Trophoblast cell (in vitro differentiated cells and primary cell): ENCODE measurements at regions not wholly inside any gene's neighbourhood (a gene's known extent, or its start where the extent isn't known, plus 50 kb on each side); places are given as distances from the start of the nearest gene placed in this dataset.

Source experiments
- DNase-seq, 2 donors: peaks; one replicate each; pipeline ENCODE4 v3.0.0-alpha.2; 2016
- H2AFZ ChIP-seq: 2 replicates; pipeline ENCODE4 v1.6.1; 2013; ENCODE audit warnings: low read length, moderate library complexity, mild to moderate bottlenecking; ENCODE audit not compliant: insufficient read depth, poor library complexity
- H2AK5ac ChIP-seq: 2 replicates; pipeline ENCODE4 v1.6.1; 2013; ENCODE audit warnings: mild to moderate bottlenecking, low read length
- H2BK120ac ChIP-seq: 2 replicates; pipeline ENCODE4 v1.6.1; 2013; ENCODE audit warnings: low read length, mild to moderate bottlenecking, moderate library complexity; ENCODE audit not compliant: insufficient read depth, poor library complexity
- H2BK12ac ChIP-seq: 2 replicates; pipeline ENCODE4 v1.6.1; 2013; ENCODE audit warnings: mild to moderate bottlenecking, low read length, moderate library complexity
- H2BK5ac ChIP-seq: 2 replicates; pipeline ENCODE4 v1.6.1; 2013; ENCODE audit warnings: low read length, low read depth, moderate library complexity, mild to moderate bottlenecking; ENCODE audit not compliant: poor library complexity
- H3K14ac ChIP-seq: 2 replicates; pipeline ENCODE4 v1.6.1; 2013; ENCODE audit warnings: mild to moderate bottlenecking, low read length
- H3K18ac ChIP-seq: 2 replicates; pipeline ENCODE4 v1.6.1; 2013; ENCODE audit warnings: mild to moderate bottlenecking, low read length
- H3K23ac ChIP-seq: 2 replicates; pipeline ENCODE4 v1.6.1; 2013; ENCODE audit warnings: low read length
- H3K27ac ChIP-seq: 2 replicates; pipeline ENCODE4 v1.5.1; 2013; ENCODE audit warnings: low read depth, mild to moderate bottlenecking, inconsistent platforms, low read length, moderate library complexity
- H3K27me3 ChIP-seq: 2 replicates; pipeline ENCODE4 v1.6.1; 2013; ENCODE audit warnings: inconsistent platforms, mild to moderate bottlenecking, low read length, moderate library complexity; ENCODE audit not compliant: insufficient read depth
- H3K36me3 ChIP-seq, 2 experiments: 1 replicate in 1 of 2; 2 replicates in 1 of 2; pipeline ENCODE4 v1.6.1; 2013; ENCODE audit warnings: low read length in 2 of 2, mild to moderate bottlenecking in 2 of 2, moderate library complexity in 1 of 2; ENCODE audit not compliant: insufficient read depth in 2 of 2, control insufficient read depth in 1 of 2
- H3K4ac ChIP-seq: 2 replicates; pipeline ENCODE4 v1.6.1; 2013; ENCODE audit warnings: low read depth, mild to moderate bottlenecking, low read length, moderate library complexity
- H3K4me1 ChIP-seq, 2 experiments: 1 replicate in 1 of 2; 2 replicates in 1 of 2; pipeline ENCODE4 v1.6.1; 2013; ENCODE audit warnings: low read length in 2 of 2, mild to moderate bottlenecking in 2 of 2, moderate library complexity in 1 of 2; ENCODE audit not compliant: insufficient read depth in 2 of 2, control insufficient read depth in 1 of 2
- H3K4me2 ChIP-seq: 2 replicates; pipeline ENCODE4 v1.6.1; 2013; ENCODE audit warnings: inconsistent platforms, mild to moderate bottlenecking, low read length, moderate library complexity
- H3K4me3 ChIP-seq: 2 replicates; pipeline ENCODE4 v1.5.1; 2013; ENCODE audit warnings: mild to moderate bottlenecking, low read depth, low read length, inconsistent platforms
- H3K79me1 ChIP-seq: one replicate; pipeline ENCODE4 v1.6.1; 2013; ENCODE audit warnings: low read length
- H3K79me2 ChIP-seq: 2 replicates; pipeline ENCODE4 v1.6.1; 2013; ENCODE audit warnings: low read length, mild to moderate bottlenecking; ENCODE audit not compliant: control insufficient read depth, insufficient read depth, poor library complexity
- H3K9ac ChIP-seq: 2 replicates; pipeline ENCODE4 v1.6.1; 2013; ENCODE audit warnings: mild to moderate bottlenecking, low read length
- H3K9me3 ChIP-seq: 2 replicates; pipeline ENCODE4 v1.6.1; 2013; ENCODE audit warnings: low read depth, mild to moderate bottlenecking, control low read depth, inconsistent platforms, low read length; ENCODE audit not compliant: insufficient read depth
- H4K12ac ChIP-seq: 2 replicates; pipeline ENCODE4 v1.6.1; 2013; ENCODE audit warnings: low read depth, mild to moderate bottlenecking, low read length, moderate library complexity
- H4K8ac ChIP-seq: 2 replicates; pipeline ENCODE4 v1.6.1; 2013; ENCODE audit warnings: low read depth, mild to moderate bottlenecking, low read length, moderate library complexity
- H4K91ac ChIP-seq: one replicate; pipeline ENCODE4 v1.6.1; 2013; ENCODE audit warnings: low read depth, mild to moderate bottlenecking, low read length, moderate library complexity
- WGBS: extraction: QIAGEN DNeasy Blood & Tissue Kit; methylation state at CpG from one replicate; pipeline ENCODE4 v1.1.7; 2013; ENCODE audit warnings: missing lambda C conversion rate; ENCODE audit not compliant: insufficient read length, insufficient coverage; ENCODE audit errors: extremely low coverage; 5-methylcytosine and 5-hydroxymethylcytosine counted together

- no peaks in the 10 kb centered on the region for H3K27me3 ChIP-seq
- WGBS: no CpG with 5 or more reads among the region's 4 CpGs
- no peak overlapping the region for H2AK5ac ChIP-seq
- H3K18ac ChIP-seq: no peak overlapping the region
- H4K8ac ChIP-seq: no peak overlapping the region
- H2BK12ac ChIP-seq: no peak overlapping the region
- no peak overlapping the region for H4K12ac ChIP-seq
- no peaks in the 10 kb centered on the region for H3K4me1 ChIP-seq
- no peak overlapping the region for H3K4me2 ChIP-seq
- no peaks in the 10 kb centered on the region for H3K9me3 ChIP-seq
- H3K14ac ChIP-seq: no peak overlapping the region
- no peak overlapping the region for H2BK5ac ChIP-seq
- H3K4me3 ChIP-seq: no peak overlapping the region
- H3K9ac ChIP-seq: no peak overlapping the region
- H4K91ac ChIP-seq: no peak overlapping the region
- H3K4ac ChIP-seq: no peak overlapping the region
- no peak overlapping the region for H3K27ac ChIP-seq
- no peak overlapping the region for H3K23ac ChIP-seq
- peak in 1 of 2 donors; percentile 34 for DNase-seq
- H3K36me3 ChIP-seq: no peaks in the 10 kb centered on the region
- no peaks in the 10 kb centered on the region for H3K79me1 ChIP-seq
- no peaks in the 10 kb centered on the region for H3K79me2 ChIP-seq
- no peak overlapping the region for H2AFZ ChIP-seq
- H2BK120ac ChIP-seq: no peak overlapping the region
Measured at GRCh38 chr4:35538807-35539206, 705.5 kb downstream of the ARAP2 start.

GRCh38 chr4:35539404-35540055 lies 704.8 kb downstream of the ARAP2 start:
- no peak overlapping the region for H3K4ac ChIP-seq
- H3K4me1 ChIP-seq: no peaks in the 10 kb centered on the region
- H3K79me2 ChIP-seq: no peaks in the 10 kb centered on the region

DNA sequence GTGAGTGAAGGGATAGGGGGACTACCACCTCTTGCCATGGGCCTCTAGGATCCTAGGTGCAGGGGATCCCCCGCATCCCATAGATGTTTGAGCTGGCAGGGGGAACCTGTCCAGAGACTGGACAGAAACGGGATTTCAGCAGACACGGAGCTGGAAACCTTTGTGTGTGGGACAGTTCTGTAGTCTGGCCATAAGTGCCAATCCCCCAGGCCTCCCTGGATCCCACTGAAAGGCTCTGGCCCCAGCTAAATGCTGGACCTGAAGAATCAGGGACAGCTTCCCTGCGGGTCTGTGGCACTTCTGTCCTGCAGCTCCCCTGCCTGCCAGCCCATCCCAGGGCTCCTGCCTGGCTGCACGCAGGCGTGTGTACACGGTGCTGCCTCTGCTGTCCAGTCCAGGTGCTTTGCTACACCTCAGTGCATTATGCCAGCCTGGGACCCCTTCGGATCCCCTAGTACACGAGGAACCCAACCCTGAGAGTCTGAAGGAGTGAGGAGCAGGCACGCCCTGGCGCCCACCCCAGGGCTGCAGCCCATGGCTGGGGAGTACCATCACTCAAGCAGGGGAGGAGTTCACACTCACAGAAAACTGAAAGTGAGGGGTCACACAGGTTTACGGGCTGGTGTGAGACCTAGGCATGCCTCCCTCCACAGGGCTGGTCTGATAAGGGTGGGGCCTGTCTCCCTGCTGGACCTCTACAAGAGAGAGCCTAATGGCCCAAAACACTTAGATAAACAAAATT lies 703.0 kb downstream of the ARAP2 start:
- Histone ChIP-seq H2BK12ac (no peak overlapping the region), H4K12ac (no peak overlapping the region), H3K27me3 (no peaks in the 10 kb centered on the region), H3K36me3 (no peaks in the 10 kb centered on the region), H2AFZ (no peak overlapping the region), H3K27ac (no peak overlapping the region), H3K4me1 (no peaks in the 10 kb centered on the region), H4K8ac (no peak overlapping the region), H3K4me3 (no peak overlapping the region), H3K79me1 (no peaks in the 10 kb centered on the region), H3K23ac (no peak overlapping the region), H3K4ac (no peak overlapping the region), H3K9me3 (no peaks in the 10 kb centered on the region), H3K14ac (no peak overlapping the region), H3K79me2 (no peaks in the 10 kb centered on the region), H3K9ac (no peak overlapping the region), H2BK5ac (no peak overlapping the region), H3K18ac (no peak overlapping the region), H4K91ac (no peak overlapping the region), H2AK5ac (no peak overlapping the region), H2BK120ac (no peak overlapping the region), H3K4me2 (no peak overlapping the region)
- DNase-seq: no peak
- WGBS: no CpG with 5 or more reads among the region's 12 CpGs

More at GRCh38 chr4:35539404-35540055, 704.8 kb downstream of the ARAP2 start:
- Histone ChIP-seq H3K4me3 (no peak overlapping the region), H3K79me1 (no peaks in the 10 kb centered on the region), H2BK12ac (no peak overlapping the region), H3K9me3 (no peaks in the 10 kb centered on the region), H4K91ac (no peak overlapping the region), H3K9ac (no peak overlapping the region), H3K18ac (no peak overlapping the region), H2AFZ (no peak overlapping the region), H2BK5ac (no peak overlapping the region), H3K14ac (no peak overlapping the region), H2AK5ac (no peak overlapping the region), H3K23ac (no peak overlapping the region), H4K8ac (no peak overlapping the region), H3K4me2 (no peak overlapping the region), H3K36me3 (no peaks in the 10 kb centered on the region), H4K12ac (no peak overlapping the region), H3K27me3 (no peaks in the 10 kb centered on the region), H3K27ac (no peak overlapping the region), H2BK120ac (no peak overlapping the region)
- DNase-seq: no peak
- WGBS: no CpG with 5 or more reads among the region's 5 CpGs

DNA sequence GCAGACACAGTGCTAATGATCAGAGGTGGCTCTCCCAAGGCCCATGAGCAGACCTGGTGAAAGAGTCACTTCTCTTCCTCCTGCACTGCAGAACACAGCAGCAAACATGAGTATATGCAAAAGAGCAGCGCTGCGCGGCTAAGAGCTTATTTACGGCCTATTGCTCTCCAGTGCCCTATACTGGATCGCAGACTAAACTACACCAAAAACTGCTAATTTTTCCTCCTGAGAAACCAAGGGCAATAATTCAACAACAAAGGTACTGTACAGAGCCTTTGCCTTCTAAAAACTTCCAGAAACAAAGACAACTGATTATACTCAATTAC lies 702.5 kb downstream of the ARAP2 start:
- Histone ChIP-seq H3K4me1 (no peaks in the 10 kb centered on the region), H3K18ac (no peak overlapping the region), H3K4me3 (no peak overlapping the region), H4K91ac (no peak overlapping the region), H3K79me1 (no peaks in the 10 kb centered on the region), H2AK5ac (no peak overlapping the region), H3K9ac (no peak overlapping the region), H4K8ac (no peak overlapping the region), H3K4ac (no peak overlapping the region), H3K79me2 (no peaks in the 10 kb centered on the region), H3K27ac (no peak overlapping the region), H3K4me2 (no peak overlapping the region), H2BK5ac (no peak overlapping the region), H3K14ac (no peak overlapping the region), H2BK12ac (no peak overlapping the region), H3K9me3 (no peaks in the 10 kb centered on the region), H3K23ac (no peak overlapping the region), H3K36me3 (no peaks in the 10 kb centered on the region), H4K12ac (no peak overlapping the region), H2BK120ac (no peak overlapping the region), H2AFZ (no peak overlapping the region), H3K27me3 (no peaks in the 10 kb centered on the region)
- WGBS: no CpG with 5 or more reads among the region's 5 CpGs
- no peak for DNase-seq
